Ishikawa (cell line): ENCODE measurements at regions not wholly inside any gene's neighbourhood (a gene's known extent, or its start where the extent isn't known, plus 50 kb on each side); places are given as distances from the start of the nearest gene placed in this dataset.

Source experiments
- CEBPB ChIP-seq: IDR thresholded peaks from 2 replicates; pipeline ENCODE4 v1.6.1; 2012
- CREB1 ChIP-seq: IDR thresholded peaks from 2 replicates; pipeline ENCODE4 v1.6.1; 2012; ENCODE audit warnings: low read depth
- EGR1 ChIP-seq: IDR thresholded peaks from 2 replicates; pipeline ENCODE4 v1.6.1; 2012
- EP300 ChIP-seq: IDR thresholded peaks from 2 replicates; pipeline ENCODE4 v1.6.1; 2012; ENCODE audit warnings: borderline replicate concordance
- MAX ChIP-seq: IDR thresholded peaks from 2 replicates; pipeline ENCODE4 v1.6.1; 2012
- NFIC ChIP-seq: IDR thresholded peaks from 2 replicates; pipeline ENCODE4 v1.6.1; 2012
- REST ChIP-seq: IDR thresholded peaks from 2 replicates; pipeline ENCODE4 v1.6.1; 2012; ENCODE audit warnings: low read depth, mild to moderate bottlenecking
- TAF1 ChIP-seq: IDR thresholded peaks from 2 replicates; pipeline ENCODE4 v1.6.1; 2012; ENCODE audit warnings: low read depth, mild to moderate bottlenecking
- TCF12 ChIP-seq: IDR thresholded peaks from 2 replicates; pipeline ENCODE4 v1.6.1; 2012; ENCODE audit warnings: low read depth
- TEAD4 ChIP-seq: IDR thresholded peaks from 2 replicates; pipeline ENCODE4 v1.6.1; 2012
- USF1 ChIP-seq: IDR thresholded peaks from 2 replicates; pipeline ENCODE4 v1.6.1; 2012
- YY1 ChIP-seq: IDR thresholded peaks from 2 replicates; pipeline ENCODE4 v1.6.1; 2012; ENCODE audit warnings: low read depth
- ZBTB7A ChIP-seq: IDR thresholded peaks from 2 replicates; pipeline ENCODE4 v1.6.1; 2012; ENCODE audit warnings: low read depth

- TF ChIP-seq MAX: no peak
- no peak for TF ChIP-seq CEBPB
- no peak for TF ChIP-seq REST
- no peak for TF ChIP-seq TAF1
- no peak for TF ChIP-seq EGR1
- TF ChIP-seq TEAD4: no peak
- no peak for TF ChIP-seq EP300
- no peak for TF ChIP-seq YY1
- TF ChIP-seq ZBTB7A: no peak
- no peak for TF ChIP-seq TCF12
- no peak for TF ChIP-seq CREB1
- TF ChIP-seq NFIC: no peak
- no peak for TF ChIP-seq USF1
Measured at GRCh38 chrX:14352511-14352910, 176.8 kb upstream of the GLRA2 start.
